Epithelial cell of esophagus (primary cell): ENCODE measurements at regions not wholly inside any gene's neighbourhood (a gene's known extent, or its start where the extent isn't known, plus 50 kb on each side); places are given as distances from the start of the nearest gene placed in this dataset.
A peak's percentile ranks its signal among the peaks of the same experiment; 100 is the strongest.

Source experiments
- DNase-seq: peaks from one replicate; pipeline ENCODE4 v3.0.0; 2010; ENCODE audit warnings: low read depth
- H3K4me3 ChIP-seq: 2 replicates; pipeline ENCODE4 v1.5.1; 2011; ENCODE audit warnings: mild to moderate bottlenecking, low read length, control low read depth
- CTCF ChIP-seq: IDR thresholded peaks from 2 replicates; pipeline ENCODE4 v1.5.1; 2011; ENCODE audit warnings: low read depth, mild to moderate bottlenecking, low read length, control low read depth, inconsistent platforms; ENCODE audit not compliant: insufficient read depth; ENCODE audit errors: missing control alignments

- DNase-seq = no peak
- no peak for TF ChIP-seq CTCF
- no peak overlapping the region for H3K4me3 ChIP-seq
Observed at GRCh38 chr10:113452146-113452845, 100.6 kb upstream of the HABP2 start.

GRCh38 chr10:113453351-113453750 lies 99.5 kb upstream of the HABP2 start:
- H3K4me3 ChIP-seq = no peak overlapping the region
- no peak for DNase-seq
- TF ChIP-seq CTCF = no peak

- peak; percentile 37 for DNase-seq
- TF ChIP-seq CTCF = peak; percentile 71
- no peak overlapping the region for H3K4me3 ChIP-seq
Observed at GRCh38 chr10:113454341-113455061, 98.4 kb upstream of the HABP2 start.

- H3K4me3 ChIP-seq = no peak overlapping the region
- TF ChIP-seq CTCF = no peak
- no peak for DNase-seq
Observed at GRCh38 chr10:113455947-113456346, 96.9 kb upstream of the HABP2 start.

GRCh38 chr10:113456741-113457140 lies 96.1 kb upstream of the HABP2 start:
- no peak overlapping the region for H3K4me3 ChIP-seq
- no peak for TF ChIP-seq CTCF
- DNase-seq = no peak

GRCh38 chr10:113457408-113457807 lies 95.4 kb upstream of the HABP2 start:
- DNase-seq = no peak
- H3K4me3 ChIP-seq = no peak overlapping the region
- no peak for TF ChIP-seq CTCF

- no peak overlapping the region for H3K4me3 ChIP-seq
- no peak for DNase-seq
- no peak for TF ChIP-seq CTCF
Observed at GRCh38 chr10:113458451-113458850, 94.4 kb upstream of the HABP2 start.
